ENCODE measurements at regions not wholly inside any gene's neighbourhood (a gene's known extent, or its start where the extent isn't known, plus 50 kb on each side); places are given as distances from the start of the nearest gene placed in this dataset.

DNA sequence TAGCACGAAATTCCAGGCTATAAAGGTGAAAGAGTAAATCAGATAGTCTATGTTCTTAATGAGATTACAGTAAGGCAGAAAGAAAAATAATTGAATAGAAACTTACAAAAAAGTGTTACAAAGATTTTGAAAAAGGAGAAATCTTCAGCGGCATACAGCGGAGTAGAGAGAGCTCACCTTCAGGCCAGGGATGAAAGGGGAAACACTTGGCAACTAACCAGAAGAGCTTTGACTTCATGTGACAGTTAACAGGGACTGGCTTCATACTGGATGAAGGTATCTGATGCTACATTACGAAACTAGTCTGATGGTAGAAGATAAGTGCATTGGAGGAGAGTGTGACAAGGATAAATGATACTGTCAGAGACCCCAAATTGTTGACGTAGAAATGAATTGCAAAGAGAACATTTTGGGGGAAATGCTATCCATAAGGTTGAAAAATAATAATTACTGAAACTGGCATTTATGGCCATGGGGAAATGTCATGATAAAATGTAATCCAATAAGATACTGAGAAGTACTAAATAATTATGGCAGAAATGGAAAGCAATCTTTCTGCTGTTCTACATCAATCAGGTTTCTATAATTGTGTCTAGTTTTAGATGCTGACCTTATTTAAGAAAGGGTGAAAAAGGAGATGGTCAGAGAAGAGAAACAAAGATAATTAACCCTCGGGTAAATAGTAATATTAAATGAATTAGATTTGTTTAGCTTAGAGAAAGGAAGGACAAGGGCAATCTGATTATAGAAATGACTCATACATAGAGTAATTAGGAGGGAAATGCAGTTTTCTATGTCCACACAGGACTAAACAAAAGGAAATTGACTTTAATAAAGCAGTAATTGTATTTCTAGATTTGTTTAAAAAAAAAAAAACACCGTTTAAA is 808.7 kb downstream of the NCAM2 start:
- DNase-seq (ENCODE audit: low read depth) = peak; percentile 9
- H3K4me1 ChIP-seq (ENCODE audit: control insufficient read depth, insufficient read depth, low read length) = no peaks in the 10 kb centered on the region
- no peak overlapping the region for H3K4me3 ChIP-seq (ENCODE audit: low read length)
- H3K9me3 ChIP-seq (ENCODE audit: control insufficient read depth, low read length) = no peaks in the 10 kb centered on the region
- no peaks in the 10 kb centered on the region for H3K27me3 ChIP-seq (replicated peaks; ENCODE audit: control insufficient read depth, insufficient read depth, low read length)
- H3K9ac ChIP-seq (ENCODE audit: low read length) = no peak overlapping the region
- no peaks in the 10 kb centered on the region for H3K36me3 ChIP-seq (ENCODE audit: control insufficient read depth, insufficient read depth, low read length, severe bottlenecking)

DNA sequence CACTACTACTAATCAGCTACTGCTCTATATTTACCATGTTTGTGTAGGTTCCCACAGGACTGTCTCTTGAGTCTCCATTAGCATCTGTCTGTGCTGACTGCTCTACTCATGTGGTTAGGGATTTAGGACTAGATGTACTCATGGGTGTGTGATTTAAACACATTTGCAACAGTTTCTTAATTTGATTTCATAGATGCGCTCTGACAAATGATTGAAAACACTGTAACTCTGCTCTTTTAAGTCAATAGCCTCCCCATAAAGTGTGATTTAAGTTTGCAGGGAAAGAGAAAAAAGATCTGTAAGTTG is 809.3 kb downstream of the NCAM2 start:
- H3K9ac ChIP-seq (ENCODE audit: low read length) = no peak overlapping the region
- H3K4me1 ChIP-seq (ENCODE audit: control insufficient read depth, insufficient read depth, low read length) = no peaks in the 10 kb centered on the region
- no peaks in the 10 kb centered on the region for H3K36me3 ChIP-seq (ENCODE audit: control insufficient read depth, insufficient read depth, low read length, severe bottlenecking)
- no peak for DNase-seq (ENCODE audit: low read depth)
- H3K27me3 ChIP-seq (replicated peaks; ENCODE audit: control insufficient read depth, insufficient read depth, low read length) = no peaks in the 10 kb centered on the region
- no peak overlapping the region for H3K4me3 ChIP-seq (ENCODE audit: low read length)
- no peaks in the 10 kb centered on the region for H3K9me3 ChIP-seq (ENCODE audit: control insufficient read depth, low read length)

DNA sequence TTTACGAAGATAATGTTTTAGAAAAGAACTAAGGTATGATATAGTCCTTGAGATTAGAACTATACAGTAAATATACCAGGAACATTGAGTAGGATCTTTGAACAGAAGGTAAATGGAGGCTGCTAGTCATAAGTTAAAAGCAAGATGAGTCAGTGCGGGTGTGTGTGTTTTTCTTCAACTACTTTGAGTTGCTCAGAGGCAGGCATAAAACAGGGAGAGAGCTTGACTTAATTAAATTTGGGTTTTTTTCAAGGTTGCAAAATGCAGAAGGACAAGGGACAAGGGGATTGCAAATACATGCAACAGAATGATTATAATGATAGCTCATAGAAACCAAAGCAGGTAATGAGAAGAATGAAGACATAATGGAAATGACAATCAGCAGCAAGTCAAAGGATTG is 815.1 kb downstream of the NCAM2 start:
- peak; percentile 25 for DNase-seq (ENCODE audit: low read depth)
- Histone ChIP-seq H3K27me3 (replicated peaks; ENCODE audit: control insufficient read depth, insufficient read depth, low read length) (no peaks in the 10 kb centered on the region), H3K9ac (ENCODE audit: low read length) (no peak overlapping the region)

DNA sequence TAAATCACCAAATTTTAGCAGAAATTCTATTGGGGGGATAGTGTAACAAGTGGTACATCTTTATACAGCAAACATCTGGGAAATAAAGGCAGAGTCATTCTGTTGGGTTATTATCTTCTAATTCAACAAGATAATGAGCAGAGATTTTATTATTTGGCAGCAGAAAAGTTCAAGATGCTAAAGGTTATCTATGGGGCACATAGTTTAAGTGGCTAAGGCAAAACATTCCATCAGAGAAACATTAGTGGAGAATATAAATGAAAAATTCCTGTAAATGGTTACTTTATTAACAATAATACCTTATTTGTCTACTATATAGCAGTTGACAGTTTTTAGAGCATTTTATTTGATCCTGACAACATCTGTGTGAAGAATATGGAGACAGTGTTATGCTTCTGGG is 815.7 kb downstream of the NCAM2 start:
- H3K9me3 ChIP-seq (ENCODE audit: control insufficient read depth, low read length) = no peaks in the 10 kb centered on the region
- DNase-seq (ENCODE audit: low read depth) = no peak
- H3K4me3 ChIP-seq (ENCODE audit: low read length) = no peak overlapping the region
- H3K9ac ChIP-seq (ENCODE audit: low read length) = no peak overlapping the region
- H3K36me3 ChIP-seq (ENCODE audit: control insufficient read depth, insufficient read depth, low read length, severe bottlenecking) = no peaks in the 10 kb centered on the region
- H3K4me1 ChIP-seq (ENCODE audit: control insufficient read depth, insufficient read depth, low read length) = no peaks in the 10 kb centered on the region
- no peaks in the 10 kb centered on the region for H3K27me3 ChIP-seq (replicated peaks; ENCODE audit: control insufficient read depth, insufficient read depth, low read length)

More for the DNA sequence above, 815.1 kb downstream of the NCAM2 start:
- Histone ChIP-seq H3K4me3 (ENCODE audit: low read length) (no peak overlapping the region), H3K36me3 (ENCODE audit: control insufficient read depth, insufficient read depth, low read length, severe bottlenecking) (no peaks in the 10 kb centered on the region), H3K4me1 (ENCODE audit: control insufficient read depth, insufficient read depth, low read length) (no peaks in the 10 kb centered on the region), H3K9me3 (ENCODE audit: control insufficient read depth, low read length) (no peaks in the 10 kb centered on the region)

DNA sequence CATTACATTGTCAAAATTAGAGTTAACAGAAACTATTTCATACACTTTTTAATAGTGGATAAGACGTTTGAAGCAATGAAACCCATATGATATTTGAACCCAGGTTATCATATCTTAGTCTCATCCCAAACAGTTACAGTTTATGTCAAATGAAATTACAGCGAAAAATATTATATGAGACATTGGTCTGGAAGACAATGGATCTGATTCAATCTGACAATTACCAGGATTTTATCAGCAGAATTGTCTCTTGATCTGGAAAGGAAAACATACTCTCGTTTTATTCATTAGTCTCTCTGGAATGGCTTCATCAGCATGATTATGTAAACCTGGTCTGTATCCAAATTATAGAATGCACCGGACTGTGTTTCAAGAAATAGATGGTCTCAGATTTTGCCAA is 818.6 kb downstream of the NCAM2 start:
- Histone ChIP-seq H3K9me3 (ENCODE audit: control insufficient read depth, low read length) (no peaks in the 10 kb centered on the region), H3K9ac (ENCODE audit: low read length) (no peak overlapping the region), H3K27me3 (replicated peaks; ENCODE audit: control insufficient read depth, insufficient read depth, low read length) (no peaks in the 10 kb centered on the region), H3K4me1 (ENCODE audit: control insufficient read depth, insufficient read depth, low read length) (no peaks in the 10 kb centered on the region), H3K36me3 (ENCODE audit: control insufficient read depth, insufficient read depth, low read length, severe bottlenecking) (no peaks in the 10 kb centered on the region), H3K4me3 (ENCODE audit: low read length) (no peak overlapping the region)
- DNase-seq (ENCODE audit: low read depth) = no peak

DNA sequence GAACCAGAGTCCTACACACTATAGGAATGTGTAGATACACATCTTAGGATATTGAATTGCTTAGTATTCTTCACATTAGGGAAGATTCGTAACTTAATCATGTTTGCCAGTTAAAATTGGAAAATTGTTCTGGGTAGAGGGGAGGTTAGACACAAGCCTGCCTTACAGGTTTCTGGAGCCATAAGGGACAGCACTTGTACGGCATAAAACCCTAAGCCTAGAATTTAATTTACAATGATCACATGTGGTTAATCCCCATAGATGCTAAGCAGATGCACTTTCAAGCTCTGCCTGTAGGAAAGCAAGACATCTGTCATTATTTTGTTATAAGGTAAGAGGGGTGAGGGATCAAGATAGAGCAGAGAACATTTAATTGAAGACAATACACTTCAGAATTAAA is 820.7 kb downstream of the NCAM2 start:
- no peaks in the 10 kb centered on the region for H3K9me3 ChIP-seq (ENCODE audit: control insufficient read depth, low read length)

DNA sequence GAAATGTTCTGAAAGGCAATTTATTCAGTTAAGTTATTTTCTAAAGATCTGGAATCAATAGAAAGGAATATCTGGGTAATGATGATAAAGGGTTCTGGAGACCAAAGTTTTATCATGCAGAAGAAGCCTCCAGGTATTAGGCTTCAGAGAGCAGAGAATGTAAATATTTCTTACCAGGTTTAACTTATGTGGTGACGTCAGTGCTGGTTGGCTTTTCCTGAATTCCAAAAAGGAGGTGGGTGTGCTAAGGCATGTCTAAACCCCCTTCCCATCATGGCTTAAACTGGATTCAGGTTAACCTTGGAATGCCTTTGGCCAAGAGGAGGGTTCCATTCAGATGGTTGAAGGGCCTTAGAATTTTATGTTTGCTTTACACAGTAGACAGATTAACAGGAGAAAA is 829.9 kb downstream of the NCAM2 start:
- DNase-seq (ENCODE audit: low read depth) = no peak
- Histone ChIP-seq H3K36me3 (ENCODE audit: control insufficient read depth, insufficient read depth, low read length, severe bottlenecking) (no peaks in the 10 kb centered on the region), H3K9me3 (ENCODE audit: control insufficient read depth, low read length) (peaks cover 3% of the 10 kb centered on the region), H3K4me1 (ENCODE audit: control insufficient read depth, insufficient read depth, low read length) (no peaks in the 10 kb centered on the region), H3K27me3 (replicated peaks; ENCODE audit: control insufficient read depth, insufficient read depth, low read length) (no peaks in the 10 kb centered on the region), H3K4me3 (ENCODE audit: low read length) (no peak overlapping the region), H3K9ac (ENCODE audit: low read length) (no peak overlapping the region)

More for the DNA sequence above, 820.7 kb downstream of the NCAM2 start:
- Histone ChIP-seq H3K9ac (ENCODE audit: low read length) (no peak overlapping the region), H3K4me1 (ENCODE audit: control insufficient read depth, insufficient read depth, low read length) (no peaks in the 10 kb centered on the region), H3K27me3 (replicated peaks; ENCODE audit: control insufficient read depth, insufficient read depth, low read length) (no peaks in the 10 kb centered on the region), H3K36me3 (ENCODE audit: control insufficient read depth, insufficient read depth, low read length, severe bottlenecking) (no peaks in the 10 kb centered on the region), H3K4me3 (ENCODE audit: low read length) (no peak overlapping the region)
- no peak for DNase-seq (ENCODE audit: low read depth)

DNA sequence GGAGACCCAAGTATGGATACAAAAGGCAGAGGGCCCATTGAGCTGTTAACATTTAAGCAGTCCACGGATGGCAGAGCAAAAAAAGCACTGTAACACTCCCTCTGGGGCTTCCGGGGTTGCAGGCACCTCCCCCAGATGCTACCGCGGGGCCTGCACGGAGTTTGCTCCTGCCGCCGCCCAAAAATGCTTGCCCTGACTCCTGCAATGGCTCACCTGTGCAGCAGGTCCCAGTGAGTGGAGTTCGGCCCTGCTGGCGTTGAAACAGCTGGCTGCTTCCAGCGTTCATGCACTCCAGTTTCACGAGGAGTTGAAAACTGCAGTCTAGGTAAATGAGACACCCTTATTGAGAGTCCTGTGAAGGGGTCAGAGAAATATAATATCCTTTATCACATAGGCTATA is 832.8 kb downstream of the NCAM2 start:
- Histone ChIP-seq H3K36me3 (ENCODE audit: control insufficient read depth, insufficient read depth, low read length, severe bottlenecking) (no peaks in the 10 kb centered on the region), H3K4me3 (ENCODE audit: low read length) (no peak overlapping the region), H3K9me3 (ENCODE audit: control insufficient read depth, low read length) (peaks cover 3% of the 10 kb centered on the region), H3K9ac (ENCODE audit: low read length) (no peak overlapping the region), H3K4me1 (ENCODE audit: control insufficient read depth, insufficient read depth, low read length) (no peaks in the 10 kb centered on the region), H3K27me3 (replicated peaks; ENCODE audit: control insufficient read depth, insufficient read depth, low read length) (no peaks in the 10 kb centered on the region)
- no peak for DNase-seq (ENCODE audit: low read depth)

DNA sequence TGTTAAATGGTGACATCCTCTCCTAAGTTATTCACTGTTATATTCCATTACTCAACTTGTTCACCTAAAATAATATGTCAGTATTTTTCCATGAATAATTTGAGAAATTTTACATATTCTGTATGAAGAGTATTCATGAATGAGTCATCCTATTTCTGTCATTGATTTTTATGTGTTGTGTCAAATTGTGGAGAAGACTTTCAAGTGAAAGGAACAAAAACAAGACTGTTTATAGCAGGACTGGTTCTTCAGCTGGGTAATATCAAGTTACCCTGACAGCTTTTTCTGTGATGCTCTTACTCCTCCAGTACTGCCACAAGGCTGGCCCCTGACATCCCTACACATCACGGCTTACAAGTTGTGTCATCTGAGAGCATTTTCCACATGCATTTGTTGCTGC is 847.7 kb downstream of the NCAM2 start:
- Histone ChIP-seq H3K9ac (ENCODE audit: low read length) (no peak overlapping the region), H3K4me3 (ENCODE audit: low read length) (no peak overlapping the region), H3K36me3 (ENCODE audit: control insufficient read depth, insufficient read depth, low read length, severe bottlenecking) (no peaks in the 10 kb centered on the region), H3K27me3 (replicated peaks; ENCODE audit: control insufficient read depth, insufficient read depth, low read length) (no peaks in the 10 kb centered on the region), H3K9me3 (ENCODE audit: control insufficient read depth, low read length) (peaks cover 2% of the 10 kb centered on the region), H3K4me1 (ENCODE audit: control insufficient read depth, insufficient read depth, low read length) (no peaks in the 10 kb centered on the region)
- DNase-seq (ENCODE audit: low read depth) = peak; percentile 1

DNA sequence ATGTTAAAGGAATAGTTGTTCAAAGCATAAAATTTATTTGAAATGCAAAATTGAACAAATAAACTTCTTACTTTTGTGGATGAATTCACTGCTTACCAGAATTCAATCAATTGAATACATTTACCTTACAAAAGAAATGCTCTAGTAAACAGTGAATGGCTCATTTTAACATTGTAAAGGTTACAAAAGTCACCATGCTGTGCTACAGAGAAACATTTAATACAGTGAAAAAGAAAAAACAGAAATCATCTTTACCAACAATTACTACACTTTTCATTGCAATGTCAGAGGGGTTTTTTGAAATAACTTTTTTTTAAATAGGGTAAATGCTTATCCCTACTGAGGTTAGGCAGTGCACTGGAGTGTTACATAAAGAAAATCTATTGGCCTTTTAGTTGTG is 853.0 kb downstream of the NCAM2 start:
- H3K36me3 ChIP-seq (ENCODE audit: control insufficient read depth, insufficient read depth, low read length, severe bottlenecking) = no peaks in the 10 kb centered on the region
- no peaks in the 10 kb centered on the region for H3K9me3 ChIP-seq (ENCODE audit: control insufficient read depth, low read length)
- no peak overlapping the region for H3K9ac ChIP-seq (ENCODE audit: low read length)
- no peak for DNase-seq (ENCODE audit: low read depth)
- no peaks in the 10 kb centered on the region for H3K27me3 ChIP-seq (replicated peaks; ENCODE audit: control insufficient read depth, insufficient read depth, low read length)
- H3K4me1 ChIP-seq (ENCODE audit: control insufficient read depth, insufficient read depth, low read length) = no peaks in the 10 kb centered on the region
- no peak overlapping the region for H3K4me3 ChIP-seq (ENCODE audit: low read length)

DNA sequence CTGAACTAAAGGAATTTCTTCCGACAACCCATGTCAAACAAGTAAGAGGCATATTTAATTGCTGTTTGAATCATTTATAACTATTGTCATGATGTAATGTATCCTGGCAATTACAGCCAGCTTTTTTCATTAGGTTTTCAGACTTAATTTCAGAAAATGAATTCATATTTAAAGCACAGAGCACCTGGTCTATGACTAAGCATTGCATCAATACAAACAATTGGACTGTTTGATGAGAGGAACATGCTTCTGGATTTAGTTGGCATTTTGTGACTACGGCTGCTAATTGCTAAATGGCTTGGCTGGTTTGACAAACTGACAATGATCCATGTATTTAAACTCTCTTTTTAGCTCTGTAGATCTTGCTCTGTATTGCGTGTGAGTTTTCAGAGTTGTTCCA is 853.4 kb downstream of the NCAM2 start:
- H3K4me1 ChIP-seq (ENCODE audit: control insufficient read depth, insufficient read depth, low read length) = no peaks in the 10 kb centered on the region
- no peaks in the 10 kb centered on the region for H3K36me3 ChIP-seq (ENCODE audit: control insufficient read depth, insufficient read depth, low read length, severe bottlenecking)
- DNase-seq (ENCODE audit: low read depth) = peak; percentile 25
- no peak overlapping the region for H3K4me3 ChIP-seq (ENCODE audit: low read length)
- H3K9ac ChIP-seq (ENCODE audit: low read length) = no peak overlapping the region
- no peaks in the 10 kb centered on the region for H3K9me3 ChIP-seq (ENCODE audit: control insufficient read depth, low read length)
- no peaks in the 10 kb centered on the region for H3K27me3 ChIP-seq (replicated peaks; ENCODE audit: control insufficient read depth, insufficient read depth, low read length)
